ENCODE measurements at regions not wholly inside any gene's neighbourhood (a gene's known extent, or its start where the extent isn't known, plus 50 kb on each side); places are given as distances from the start of the nearest gene placed in this dataset.

- no peaks in the 10 kb centered on the region for H3K27me3 ChIP-seq (replicated peaks)
- no peak for TF ChIP-seq CTCF (IDR thresholded peaks at IDR 0.05; ENCODE audit: low read depth, low read length, missing control alignments)
- no peak overlapping the region for H3K27ac ChIP-seq
- in situ Hi-C loops (cut with HindIII; ENCODE audit: low pct_ligation_motif_present, low sequenced_read_pairs) = no loop called here
- H3K36me3 ChIP-seq (replicated peaks) = no peaks in the 10 kb centered on the region
- no peak for DNase-seq
- H3K4me3 ChIP-seq (ENCODE audit: low read depth, low read length) = no peak overlapping the region
Measured at GRCh38 chr7:31236868-31237267, 103.7 kb downstream of the NEUROD6 start.

GRCh38 chr7:31234836-31235605, 105.5 kb downstream of the NEUROD6 start:
- in situ Hi-C loops (cut with HindIII; ENCODE audit: low pct_ligation_motif_present, low sequenced_read_pairs) = no loop called here
- TF ChIP-seq CTCF (IDR thresholded peaks at IDR 0.05; ENCODE audit: low read depth, low read length, missing control alignments) = no peak
- H3K4me3 ChIP-seq (ENCODE audit: low read depth, low read length) = no peak overlapping the region

GRCh38 chr7:31228957-31229356, 111.6 kb downstream of the NEUROD6 start:
- Histone ChIP-seq H3K36me3 (replicated peaks) (no peaks in the 10 kb centered on the region), H3K27me3 (replicated peaks) (no peaks in the 10 kb centered on the region), H3K4me3 (ENCODE audit: low read depth, low read length) (no peak overlapping the region), H3K27ac (no peak overlapping the region)
- DNase-seq = no peak
- in situ Hi-C loops (cut with HindIII; ENCODE audit: low pct_ligation_motif_present, low sequenced_read_pairs) = no loop called here
- no peak for TF ChIP-seq CTCF (IDR thresholded peaks at IDR 0.05; ENCODE audit: low read depth, low read length, missing control alignments)

More at GRCh38 chr7:31234836-31235605, 105.5 kb downstream of the NEUROD6 start:
- H3K36me3 ChIP-seq (replicated peaks) = no peaks in the 10 kb centered on the region
- no peaks in the 10 kb centered on the region for H3K27me3 ChIP-seq (replicated peaks)
- H3K27ac ChIP-seq = no peak overlapping the region
- DNase-seq = no peak

DNA sequence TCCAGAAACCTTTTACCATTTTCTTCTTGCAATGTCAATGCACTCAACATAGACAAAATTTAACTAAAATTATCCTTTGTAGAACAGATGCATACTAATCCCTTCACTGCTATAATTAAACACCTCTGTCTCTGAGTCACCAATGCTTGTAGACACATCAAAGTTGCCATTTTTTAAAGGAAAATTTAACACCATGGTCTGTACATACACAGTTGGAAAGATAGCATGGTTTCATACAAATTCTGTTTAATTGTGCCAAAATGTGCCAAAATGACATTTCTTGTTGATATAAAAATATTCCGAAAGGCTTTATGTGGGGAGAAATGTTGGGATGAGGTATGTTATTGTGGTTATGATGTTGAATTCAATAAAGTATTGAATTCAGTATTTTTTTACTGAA, 125.8 kb downstream of the NEUROD6 start:
- Histone ChIP-seq H3K36me3 (replicated peaks) (no peaks in the 10 kb centered on the region), H3K4me3 (ENCODE audit: low read depth, low read length) (no peak overlapping the region), H3K27ac (no peak overlapping the region), H3K27me3 (replicated peaks) (no peaks in the 10 kb centered on the region)
- no peak for TF ChIP-seq CTCF (IDR thresholded peaks at IDR 0.05; ENCODE audit: low read depth, low read length, missing control alignments)
- no peak for DNase-seq
- in situ Hi-C loops (cut with HindIII; ENCODE audit: low pct_ligation_motif_present, low sequenced_read_pairs) = no loop called here

DNA sequence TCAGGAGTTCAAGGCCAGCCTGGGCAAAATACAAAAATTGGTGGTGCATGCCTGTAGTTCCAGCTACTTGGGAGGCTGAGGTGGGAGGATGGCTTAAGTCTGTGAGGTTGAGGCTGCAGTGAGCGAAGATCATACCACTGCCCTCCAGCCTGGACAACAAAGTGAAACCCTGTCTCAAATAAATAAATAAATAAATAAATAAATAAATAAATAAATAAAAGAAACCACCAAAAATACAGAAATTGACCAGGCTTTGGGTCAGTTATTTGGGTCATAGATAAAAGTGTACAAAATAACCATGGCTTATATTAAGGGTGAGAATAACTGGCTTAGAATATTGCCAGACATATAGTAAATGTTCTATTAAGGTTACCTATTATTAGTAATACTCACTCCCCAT, 129.2 kb downstream of the NEUROD6 start:
- H3K27me3 ChIP-seq (replicated peaks) = no peaks in the 10 kb centered on the region
- DNase-seq = no peak
- no peak overlapping the region for H3K27ac ChIP-seq
- in situ Hi-C loops (cut with HindIII; ENCODE audit: low pct_ligation_motif_present, low sequenced_read_pairs) = no loop called here
- H3K4me3 ChIP-seq (ENCODE audit: low read depth, low read length) = no peak overlapping the region
- H3K36me3 ChIP-seq (replicated peaks) = no peaks in the 10 kb centered on the region
- TF ChIP-seq CTCF (IDR thresholded peaks at IDR 0.05; ENCODE audit: low read depth, low read length, missing control alignments) = no peak

- TF ChIP-seq CTCF (IDR thresholded peaks at IDR 0.05; ENCODE audit: low read depth, low read length, missing control alignments) = no peak
- no peaks in the 10 kb centered on the region for H3K36me3 ChIP-seq (replicated peaks)
- DNase-seq = no peak
- in situ Hi-C loops (cut with HindIII; ENCODE audit: low pct_ligation_motif_present, low sequenced_read_pairs) = no loop called here
- no peak overlapping the region for H3K4me3 ChIP-seq (ENCODE audit: low read depth, low read length)
- H3K27ac ChIP-seq = no peak overlapping the region
- H3K27me3 ChIP-seq (replicated peaks) = no peaks in the 10 kb centered on the region
Measured at GRCh38 chr7:31204071-31204470, 136.5 kb downstream of the NEUROD6 start.
